LNCAP (cell line): ENCODE measurements at regions not wholly inside any gene's neighbourhood (a gene's known extent, or its start where the extent isn't known, plus 50 kb on each side); places are given as distances from the start of the nearest gene placed in this dataset.

Experiments used
- TF ChIP-seq, protein P1 (sequence below): fragments of 450-650 bp; IDR thresholded peaks from 2 replicates; pipeline ENCODE4 v1.5.1; 2017; ENCODE audit warnings: mild to moderate bottlenecking

DNA sequence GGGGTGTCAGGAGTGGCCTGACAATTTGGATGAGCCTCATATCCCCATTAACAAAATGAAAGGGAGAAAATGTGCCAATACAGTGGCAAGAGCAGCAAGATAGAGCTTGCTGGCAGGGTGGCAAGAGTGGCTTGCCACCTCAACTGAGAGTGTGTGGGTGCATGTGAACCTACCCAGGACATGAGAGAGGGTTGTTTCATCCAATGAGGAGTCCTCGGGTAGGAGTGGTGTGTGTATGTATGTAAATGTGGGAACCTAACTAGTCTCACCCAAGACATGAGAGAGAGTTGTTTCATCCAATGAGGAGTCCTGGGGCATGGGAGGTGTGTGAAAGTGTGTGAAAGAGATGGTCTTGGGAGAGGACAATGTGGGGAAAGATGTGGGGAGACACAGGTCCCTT, 234.2 kb downstream of the RPS4Y2 start:
- TF ChIP-seq, protein P1, sequence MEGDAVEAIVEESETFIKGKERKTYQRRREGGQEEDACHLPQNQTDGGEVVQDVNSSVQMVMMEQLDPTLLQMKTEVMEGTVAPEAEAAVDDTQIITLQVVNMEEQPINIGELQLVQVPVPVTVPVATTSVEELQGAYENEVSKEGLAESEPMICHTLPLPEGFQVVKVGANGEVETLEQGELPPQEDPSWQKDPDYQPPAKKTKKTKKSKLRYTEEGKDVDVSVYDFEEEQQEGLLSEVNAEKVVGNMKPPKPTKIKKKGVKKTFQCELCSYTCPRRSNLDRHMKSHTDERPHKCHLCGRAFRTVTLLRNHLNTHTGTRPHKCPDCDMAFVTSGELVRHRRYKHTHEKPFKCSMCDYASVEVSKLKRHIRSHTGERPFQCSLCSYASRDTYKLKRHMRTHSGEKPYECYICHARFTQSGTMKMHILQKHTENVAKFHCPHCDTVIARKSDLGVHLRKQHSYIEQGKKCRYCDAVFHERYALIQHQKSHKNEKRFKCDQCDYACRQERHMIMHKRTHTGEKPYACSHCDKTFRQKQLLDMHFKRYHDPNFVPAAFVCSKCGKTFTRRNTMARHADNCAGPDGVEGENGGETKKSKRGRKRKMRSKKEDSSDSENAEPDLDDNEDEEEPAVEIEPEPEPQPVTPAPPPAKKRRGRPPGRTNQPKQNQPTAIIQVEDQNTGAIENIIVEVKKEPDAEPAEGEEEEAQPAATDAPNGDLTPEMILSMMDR, result no peak

DNA sequence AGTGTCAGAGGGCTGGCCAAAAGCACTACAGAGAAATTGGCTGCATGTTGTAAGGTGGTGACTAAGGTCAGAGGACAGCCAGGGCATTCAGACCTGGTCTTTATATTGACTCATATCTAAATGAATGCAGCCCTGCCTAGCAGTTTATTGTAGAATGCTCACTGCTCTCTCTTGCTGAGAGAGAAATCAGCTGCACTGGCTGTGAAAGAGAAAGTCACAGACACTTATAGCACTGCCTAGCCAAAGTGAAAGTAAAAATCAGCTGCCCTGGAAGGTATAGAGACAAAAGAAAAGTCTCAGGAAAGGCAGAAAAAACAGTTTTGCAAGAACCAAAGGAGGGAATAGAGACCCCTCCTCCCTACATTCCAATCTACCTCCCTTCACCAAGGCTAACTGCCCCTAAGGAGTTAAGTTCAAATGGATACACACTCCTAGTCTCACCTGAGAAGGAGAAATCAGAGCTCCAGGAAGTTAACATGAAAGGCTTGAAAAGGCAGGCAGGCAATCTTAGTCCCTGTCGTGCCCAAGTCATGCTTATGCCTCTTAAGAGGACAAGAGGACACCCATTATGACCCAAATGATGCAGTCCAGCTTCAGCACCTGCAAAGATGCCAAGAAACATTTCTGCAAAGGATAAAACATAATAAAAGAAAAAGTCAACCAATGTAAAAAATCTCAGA, 235.1 kb downstream of the RPS4Y2 start:
- TF ChIP-seq, protein P1, result no peak

DNA sequence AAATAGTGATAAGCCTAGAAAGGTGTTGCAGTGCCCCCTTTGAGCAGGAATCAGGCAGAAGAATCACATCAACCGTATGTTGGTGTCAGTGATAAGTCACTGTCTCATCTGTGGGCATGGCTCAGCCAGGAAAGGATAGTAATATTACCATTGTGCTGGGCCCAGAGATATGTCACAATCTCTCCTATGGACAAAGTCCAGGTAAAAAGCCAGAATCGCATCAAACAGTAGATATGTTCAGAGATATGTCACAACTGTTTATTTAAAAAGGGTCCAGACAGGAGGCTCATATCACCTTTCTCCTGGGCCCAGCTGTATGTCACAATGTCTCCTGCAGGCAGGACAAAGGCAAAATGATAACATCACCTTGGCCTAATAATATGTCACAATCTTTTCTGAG, 241.4 kb downstream of the RPS4Y2 start:
- TF ChIP-seq, protein P1, result no peak

GRCh38 chrY:20998016-20998415, 242.1 kb downstream of the RPS4Y2 start:
- TF ChIP-seq, protein P1, result no peak

DNA sequence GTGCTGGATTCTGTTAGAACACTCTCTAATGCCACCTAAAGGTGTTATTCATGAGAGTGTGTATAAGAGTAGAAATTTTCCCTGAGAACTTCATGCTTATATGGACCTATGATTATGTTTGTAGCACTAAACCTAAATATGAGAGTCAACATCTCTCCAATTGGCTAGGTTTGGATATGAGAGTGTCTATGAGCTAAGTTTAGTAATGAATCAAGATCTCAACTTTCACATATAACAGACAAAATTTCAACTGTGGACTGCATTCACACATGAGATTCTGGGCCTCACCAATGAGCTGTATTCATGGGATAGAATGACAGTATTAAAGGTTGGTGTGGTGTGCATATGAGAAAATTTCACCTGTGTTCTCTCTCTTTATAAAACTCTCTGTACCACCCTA, 242.6 kb downstream of the RPS4Y2 start:
- TF ChIP-seq, protein P1, result no peak

DNA sequence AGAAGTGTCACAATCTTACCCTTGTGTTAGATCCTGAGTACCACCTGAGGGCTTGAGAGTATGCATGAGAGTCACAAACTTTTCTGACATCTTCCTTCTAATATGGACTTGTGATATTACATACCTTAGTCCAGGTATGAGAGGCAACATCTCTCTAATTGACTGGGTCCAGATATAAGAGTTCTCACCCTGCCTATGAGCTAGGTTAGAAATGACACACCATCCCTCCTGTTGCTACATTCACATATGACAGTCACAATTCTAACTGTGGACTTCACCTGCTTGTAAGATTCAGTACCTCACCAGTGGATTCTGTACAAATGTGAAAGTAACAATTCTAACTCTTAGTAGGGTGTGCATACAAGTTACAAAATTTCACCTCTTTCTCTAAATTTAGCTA, 245.2 kb downstream of the RPS4Y2 start:
- TF ChIP-seq, protein P1, result no peak

DNA sequence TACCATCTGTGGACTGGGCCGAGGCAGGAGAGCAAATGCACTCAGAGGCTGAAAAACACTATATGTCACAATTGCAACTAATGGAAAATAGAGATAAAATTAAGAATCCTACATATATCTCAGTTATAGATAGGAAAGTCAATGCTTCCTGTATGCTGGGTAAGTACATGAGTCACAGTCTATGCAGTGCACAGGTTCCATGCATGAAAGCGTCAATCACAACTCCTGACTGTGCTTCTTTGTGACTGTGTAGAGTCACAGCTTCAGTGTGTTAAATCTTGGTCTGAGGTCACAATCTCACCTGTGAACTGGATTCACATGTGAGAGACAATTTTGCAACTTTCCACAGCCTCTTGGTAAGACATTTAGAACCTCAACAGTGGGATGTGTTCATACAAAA, 247.2 kb downstream of the RPS4Y2 start:
- TF ChIP-seq, protein P1, result no peak

DNA sequence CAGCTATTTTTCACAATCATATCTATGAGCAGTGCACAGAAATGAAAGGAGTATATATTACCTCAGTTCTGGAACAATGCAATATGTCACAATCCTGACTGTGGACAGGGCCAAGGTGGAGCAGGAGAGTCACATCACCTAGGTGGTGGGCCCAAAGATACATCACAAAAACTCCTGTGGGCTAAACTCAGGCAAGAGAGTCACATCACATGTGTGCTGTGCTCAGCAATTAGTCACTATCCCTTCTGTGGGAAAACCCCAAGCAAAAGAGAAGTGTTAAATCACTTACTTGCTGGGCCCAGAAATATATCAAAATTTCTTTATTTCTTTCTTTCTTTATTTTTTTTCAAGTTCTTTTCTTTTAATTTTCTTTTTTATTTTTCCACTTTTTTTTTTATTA, 249.6 kb downstream of the RPS4Y2 start:
- TF ChIP-seq, protein P1, result no peak
